Osteoblast (primary cell): ENCODE measurements at regions not wholly inside any gene's neighbourhood (a gene's known extent, or its start where the extent isn't known, plus 50 kb on each side); places are given as distances from the start of the nearest gene placed in this dataset.

Experiments
- DNase-seq: peaks from one replicate; pipeline ENCODE4 v3.0.0; 2011; ENCODE audit warnings: low spot score, mixed read lengths; ENCODE audit not compliant: insufficient read length; ENCODE audit errors: missing footprints
- H2AFZ ChIP-seq: 2 replicates; pipeline ENCODE4 v1.6.0; 2011; ENCODE audit warnings: mild to moderate bottlenecking, low read length
- H3K27ac ChIP-seq: 2 replicates; pipeline ENCODE4 v1.5.1; 2011; ENCODE audit warnings: mild to moderate bottlenecking, low read depth, low read length, moderate library complexity
- H3K27me3 ChIP-seq: 2 replicates; pipeline ENCODE4 v1.6.0; 2012; ENCODE audit warnings: mild to moderate bottlenecking, control low read depth, inconsistent platforms, low read length, moderate library complexity; ENCODE audit not compliant: insufficient read depth
- H3K36me3 ChIP-seq: 2 replicates; pipeline ENCODE4 v1.5.1; 2011; ENCODE audit warnings: mild to moderate bottlenecking, low read length, control low read depth, moderate library complexity; ENCODE audit not compliant: insufficient read depth
- H3K4me1 ChIP-seq: 2 replicates; pipeline ENCODE4 v1.5.1; 2011; ENCODE audit warnings: mild to moderate bottlenecking, low read length, control low read depth, moderate library complexity; ENCODE audit not compliant: insufficient read depth
- H3K4me2 ChIP-seq: 2 replicates; pipeline ENCODE4 v1.6.0; 2011; ENCODE audit warnings: mild to moderate bottlenecking, low read length; ENCODE audit not compliant: insufficient read depth
- H3K4me3 ChIP-seq: fragments of 200-600 bp; sonication (generic); 3 replicates; pipeline ENCODE4 v1.5.1; 2012; ENCODE audit warnings: mild to moderate bottlenecking, low read length, inconsistent platforms; ENCODE audit not compliant: insufficient read depth
- H3K79me2 ChIP-seq: 2 replicates; pipeline ENCODE4 v1.6.0; 2012; ENCODE audit warnings: mild to moderate bottlenecking, low read length, control low read depth, inconsistent platforms; ENCODE audit not compliant: insufficient read depth
- H3K9me3 ChIP-seq: 2 replicates; pipeline ENCODE4 v1.5.1; 2011; ENCODE audit warnings: low read depth, low read length, control low read depth
- H4K20me1 ChIP-seq: 2 replicates; pipeline ENCODE4 v1.6.0; 2012; ENCODE audit warnings: mild to moderate bottlenecking, low read length, control low read depth; ENCODE audit not compliant: insufficient read depth
- CTCF ChIP-seq: IDR thresholded peaks from 2 replicates; pipeline ENCODE4 v1.5.1; 2011; ENCODE audit warnings: mild to moderate bottlenecking, low read depth, low read length, moderate library complexity; ENCODE audit errors: extremely low read depth

GRCh38 chr6:67888546-67888885 is 746.6 kb upstream of the ADGRB3 start:
- no peak overlapping the region for H2AFZ ChIP-seq
- H3K36me3 ChIP-seq, result no peaks in the 10 kb centered on the region
- no peak overlapping the region for H3K27ac ChIP-seq
- no peaks in the 10 kb centered on the region for H3K4me1 ChIP-seq
- no peak overlapping the region for H3K4me2 ChIP-seq
- DNase-seq, result peak; percentile 6
- no peaks in the 10 kb centered on the region for H3K9me3 ChIP-seq
- no peaks in the 10 kb centered on the region for H3K27me3 ChIP-seq
- H3K4me3 ChIP-seq, result no peak overlapping the region
- TF ChIP-seq CTCF, result no peak
- H3K79me2 ChIP-seq, result no peaks in the 10 kb centered on the region
- H4K20me1 ChIP-seq, result no peaks in the 10 kb centered on the region

GRCh38 chr6:67887747-67888545 is 747.1 kb upstream of the ADGRB3 start:
- peak; percentile 37 for DNase-seq
- Histone ChIP-seq H3K27me3 (no peaks in the 10 kb centered on the region), H3K36me3 (no peaks in the 10 kb centered on the region), H3K4me3 (no peak overlapping the region), H3K27ac (no peak overlapping the region), H4K20me1 (no peaks in the 10 kb centered on the region), H3K4me2 (no peak overlapping the region), H2AFZ (no peak overlapping the region), H3K9me3 (no peaks in the 10 kb centered on the region), H3K4me1 (no peaks in the 10 kb centered on the region), H3K79me2 (no peaks in the 10 kb centered on the region)
- no peak for TF ChIP-seq CTCF

DNA sequence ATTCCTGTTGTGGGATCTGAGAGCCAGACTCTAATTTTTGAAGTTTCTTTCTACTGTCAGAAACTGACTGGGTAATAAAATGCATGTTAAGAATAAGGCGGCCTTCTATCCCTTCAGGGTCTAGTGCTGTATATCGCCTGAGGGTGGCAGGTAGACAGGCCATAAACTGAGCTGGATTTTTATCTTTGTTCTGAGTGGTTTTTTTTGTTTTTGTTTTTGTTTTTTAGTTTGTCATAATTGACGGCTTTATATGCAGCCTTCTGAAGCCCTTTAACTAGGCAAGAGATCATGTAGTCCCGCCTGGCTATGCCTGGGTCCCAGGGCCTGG is 747.7 kb upstream of the ADGRB3 start:
- Histone ChIP-seq H3K27me3 (no peaks in the 10 kb centered on the region), H3K9me3 (no peaks in the 10 kb centered on the region), H4K20me1 (no peaks in the 10 kb centered on the region), H3K4me2 (no peak overlapping the region), H3K4me3 (no peak overlapping the region), H3K79me2 (no peaks in the 10 kb centered on the region), H3K36me3 (no peaks in the 10 kb centered on the region), H2AFZ (no peak overlapping the region), H3K27ac (no peak overlapping the region), H3K4me1 (no peaks in the 10 kb centered on the region)
- no peak for TF ChIP-seq CTCF
- no peak for DNase-seq

DNA sequence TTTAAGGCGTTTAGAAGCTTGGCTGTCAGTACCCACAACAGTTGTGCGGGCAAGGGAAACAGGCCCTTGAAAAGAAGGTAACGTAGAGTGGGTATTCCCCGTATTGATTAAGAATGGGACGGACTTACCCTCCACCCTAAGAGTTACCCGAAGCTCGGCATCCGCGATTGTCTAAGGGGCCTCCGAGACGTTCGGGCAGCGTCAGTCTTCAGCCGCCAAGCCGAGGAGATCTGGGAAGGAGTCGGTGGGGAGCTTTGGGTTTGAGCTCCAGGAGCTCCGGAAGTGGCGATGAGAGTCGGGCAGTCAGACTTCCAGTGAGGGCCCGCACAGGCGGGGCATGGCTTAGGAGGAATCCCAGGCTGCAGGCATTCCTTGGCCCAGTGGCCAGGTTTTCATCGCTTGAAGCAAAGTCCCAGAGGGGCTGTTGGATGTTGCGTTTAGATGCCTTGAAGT is 748.2 kb upstream of the ADGRB3 start:
- Histone ChIP-seq H3K27me3 (no peaks in the 10 kb centered on the region), H3K4me1 (no peaks in the 10 kb centered on the region), H3K79me2 (no peaks in the 10 kb centered on the region), H3K4me2 (no peak overlapping the region), H3K36me3 (no peaks in the 10 kb centered on the region), H2AFZ (no peak overlapping the region), H3K4me3 (no peak overlapping the region), H3K27ac (no peak overlapping the region), H4K20me1 (no peaks in the 10 kb centered on the region), H3K9me3 (no peaks in the 10 kb centered on the region)
- no peak for TF ChIP-seq CTCF
- DNase-seq, result no peak
